ENCODE measurements at regions not wholly inside any gene's neighbourhood (a gene's known extent, or its start where the extent isn't known, plus 50 kb on each side); places are given as distances from the start of the nearest gene placed in this dataset.
"Not testable (repeated sequence)": the region's sequence is repeated elsewhere in the genome, so short reads cannot be mapped to it uniquely, and the experiment has no call there.

GRCh38 chr6:48505621-48506020, 394.6 kb upstream of the PTCHD4 start:
- CTCF ChIA-PET: no interaction called here
- TF ChIP-seq, protein P1, sequence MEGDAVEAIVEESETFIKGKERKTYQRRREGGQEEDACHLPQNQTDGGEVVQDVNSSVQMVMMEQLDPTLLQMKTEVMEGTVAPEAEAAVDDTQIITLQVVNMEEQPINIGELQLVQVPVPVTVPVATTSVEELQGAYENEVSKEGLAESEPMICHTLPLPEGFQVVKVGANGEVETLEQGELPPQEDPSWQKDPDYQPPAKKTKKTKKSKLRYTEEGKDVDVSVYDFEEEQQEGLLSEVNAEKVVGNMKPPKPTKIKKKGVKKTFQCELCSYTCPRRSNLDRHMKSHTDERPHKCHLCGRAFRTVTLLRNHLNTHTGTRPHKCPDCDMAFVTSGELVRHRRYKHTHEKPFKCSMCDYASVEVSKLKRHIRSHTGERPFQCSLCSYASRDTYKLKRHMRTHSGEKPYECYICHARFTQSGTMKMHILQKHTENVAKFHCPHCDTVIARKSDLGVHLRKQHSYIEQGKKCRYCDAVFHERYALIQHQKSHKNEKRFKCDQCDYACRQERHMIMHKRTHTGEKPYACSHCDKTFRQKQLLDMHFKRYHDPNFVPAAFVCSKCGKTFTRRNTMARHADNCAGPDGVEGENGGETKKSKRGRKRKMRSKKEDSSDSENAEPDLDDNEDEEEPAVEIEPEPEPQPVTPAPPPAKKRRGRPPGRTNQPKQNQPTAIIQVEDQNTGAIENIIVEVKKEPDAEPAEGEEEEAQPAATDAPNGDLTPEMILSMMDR (IDR thresholded peaks at IDR 0.05): no peak
- H3K4me1 Mint-ChIP-seq: no peaks in the 10 kb centered on the region
- no peaks in the 10 kb centered on the region for H3K36me3 Mint-ChIP-seq (ENCODE audit: low read depth)
- intact Hi-C loops (cut with micrococcal nuclease): no loop called here
- no peak for ATAC-seq (ENCODE audit: low read depth)
- H3K27ac Mint-ChIP-seq: no peak overlapping the region
- H3K9me3 Mint-ChIP-seq: peaks cover 6% of the 10 kb centered on the region
- H3K27me3 Mint-ChIP-seq: no peaks in the 10 kb centered on the region
- no peak overlapping the region for H3K4me3 Mint-ChIP-seq
- no peak for DNase-seq
- POLR2A ChIA-PET: no interaction called here

GRCh38 chr6:48493432-48493831, 382.4 kb upstream of the PTCHD4 start:
- H3K27ac Mint-ChIP-seq, H3K27me3 Mint-ChIP-seq: not testable (repeated sequence)

GRCh38 chr6:48490658-48491057, 379.7 kb upstream of the PTCHD4 start:
- DNase-seq (no peak), ATAC-seq (ENCODE audit: low read depth) (no peak)
- CTCF ChIA-PET: no interaction called here
- H3K4me3 Mint-ChIP-seq: no peak overlapping the region
- intact Hi-C loops (cut with micrococcal nuclease): no loop called here
- H3K4me1 Mint-ChIP-seq: no peaks in the 10 kb centered on the region
- H3K27me3 Mint-ChIP-seq: no peaks in the 10 kb centered on the region
- TF ChIP-seq, protein P1 (IDR thresholded peaks at IDR 0.05): no peak
- H3K27ac Mint-ChIP-seq: no peak overlapping the region
- POLR2A ChIA-PET: no interaction called here
- H3K36me3 Mint-ChIP-seq (ENCODE audit: low read depth): no peaks in the 10 kb centered on the region
- peaks cover 2% of the 10 kb centered on the region for H3K9me3 Mint-ChIP-seq

More at GRCh38 chr6:48493432-48493831, 382.4 kb upstream of the PTCHD4 start:
- intact Hi-C loops (cut with micrococcal nuclease); H3K36me3 Mint-ChIP-seq (ENCODE audit: low read depth); ATAC-seq (ENCODE audit: low read depth); POLR2A ChIA-PET; H3K4me3 Mint-ChIP-seq; DNase-seq; H3K4me1 Mint-ChIP-seq; CTCF ChIA-PET; H3K9me3 Mint-ChIP-seq: not testable (repeated sequence)

DNA sequence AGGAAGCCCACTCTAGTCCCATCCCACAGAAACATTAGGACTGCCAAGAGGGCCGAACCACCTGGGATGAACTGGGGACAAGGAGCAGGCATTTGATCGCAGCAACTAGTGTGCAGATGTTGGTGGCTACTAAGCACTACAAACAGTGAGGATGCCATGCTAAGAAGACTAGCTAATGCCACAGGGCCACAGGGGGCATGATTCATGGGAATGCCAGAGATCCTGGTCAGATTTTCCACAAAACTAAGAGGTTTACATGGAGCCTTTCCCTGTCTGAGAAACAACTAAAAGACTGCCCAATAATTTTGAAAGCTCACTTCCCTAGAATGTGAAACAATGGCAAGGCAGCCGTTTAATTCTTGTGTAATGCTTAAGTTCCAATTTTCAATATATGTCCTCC, 375.9 kb upstream of the PTCHD4 start:
- DNase-seq: no peak

GRCh38 chr6:48486373-48486772, 375.4 kb upstream of the PTCHD4 start:
- POLR2A ChIA-PET: no interaction called here
- H3K4me1 Mint-ChIP-seq: no peaks in the 10 kb centered on the region
- TF ChIP-seq, protein P1 (IDR thresholded peaks at IDR 0.05): no peak
- no peaks in the 10 kb centered on the region for H3K27me3 Mint-ChIP-seq
- intact Hi-C loops (cut with micrococcal nuclease): no loop called here
- H3K4me3 Mint-ChIP-seq: no peak overlapping the region
- H3K36me3 Mint-ChIP-seq (ENCODE audit: low read depth): no peaks in the 10 kb centered on the region
- no peak for ATAC-seq (ENCODE audit: low read depth)
- H3K27ac Mint-ChIP-seq: no peak overlapping the region
- no peak for DNase-seq
- peaks cover 2% of the 10 kb centered on the region for H3K9me3 Mint-ChIP-seq
- CTCF ChIA-PET: no interaction called here

More for the DNA sequence above, 375.9 kb upstream of the PTCHD4 start:
- Mint-ChIP-seq H3K27ac (no peak overlapping the region), H3K27me3 (no peaks in the 10 kb centered on the region), H3K4me3 (no peak overlapping the region), H3K4me1 (no peaks in the 10 kb centered on the region), H3K9me3 (no peaks in the 10 kb centered on the region), H3K36me3 (ENCODE audit: low read depth) (no peaks in the 10 kb centered on the region)
- CTCF ChIA-PET: no interaction called here
- TF ChIP-seq, protein P1 (IDR thresholded peaks at IDR 0.05): no peak
- intact Hi-C loops (cut with micrococcal nuclease): no loop called here
- POLR2A ChIA-PET: no interaction called here
- ATAC-seq (ENCODE audit: low read depth): no peak

DNA sequence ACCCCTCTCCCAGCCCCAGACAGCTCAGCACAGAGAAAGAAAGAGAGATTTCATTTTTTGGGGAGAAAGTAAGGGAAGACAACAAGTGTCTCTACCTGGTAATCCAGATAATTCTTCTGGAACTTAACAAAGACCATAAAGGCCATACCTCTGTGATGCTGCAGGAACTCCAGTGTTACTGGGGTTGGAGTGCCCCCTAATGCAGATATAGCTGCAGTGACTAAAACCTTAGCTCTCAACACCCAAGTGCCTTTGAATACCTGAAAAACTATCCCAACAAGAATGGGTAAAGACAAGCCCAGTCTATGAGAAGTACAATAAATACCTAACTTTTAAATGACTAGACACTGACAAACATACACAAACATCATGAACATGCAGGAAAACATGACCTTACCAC, 365.3 kb upstream of the PTCHD4 start:
- Mint-ChIP-seq H3K4me1 (no peaks in the 10 kb centered on the region), H3K36me3 (ENCODE audit: low read depth) (no peaks in the 10 kb centered on the region), H3K9me3 (peaks cover 8% of the 10 kb centered on the region), H3K27ac (no peak overlapping the region), H3K4me3 (no peak overlapping the region), H3K27me3 (no peaks in the 10 kb centered on the region)
- DNase-seq: no peak
- TF ChIP-seq, protein P1 (IDR thresholded peaks at IDR 0.05): no peak
- ChIA-PET POLR2A (no interaction called here), CTCF (no interaction called here)
- intact Hi-C loops (cut with micrococcal nuclease): no loop called here
- ATAC-seq (ENCODE audit: low read depth): no peak
